Activated naive CD8-positive, alpha-beta T cell treated with anti-CD3 and anti-CD28 coated beads, Interleukin-2, amount 10 ng/mL, durations not matched to agents 7 days and 5 days (primary cell): ENCODE measurements at regions not wholly inside any gene's neighbourhood (a gene's known extent, or its start where the extent isn't known, plus 50 kb on each side); places are given as distances from the start of the nearest gene placed in this dataset.

ENCODE experiments used
- ATAC-seq: fragments of 150-1000 bp; cut with Tn5 transposase; one replicate; pipeline ENCODE4 v1.10.0; 2021; ENCODE audit warnings: low read depth, moderate library complexity
- POLR2A ChIA-PET: fragments of 350-600 bp; sonication (Branson Sonifier 250); formaldehyde crosslinking; loops from one replicate; lab custom pipeline; 2021; ENCODE audit warnings: antibody characterized with exemption; lab: Charles Lee
- DNase-seq: peaks from one replicate; pipeline ENCODE4 v3.0.0; 2021
- H3K27ac Mint-ChIP-seq: one replicate; pipeline ENCODE4 v1.8.0; 2022; ENCODE audit warnings: mild to moderate bottlenecking, mixed read lengths
- H3K27me3 Mint-ChIP-seq: one replicate; pipeline ENCODE4 v1.8.0; 2022; ENCODE audit warnings: mild to moderate bottlenecking, moderate library complexity, mixed read lengths
- H3K36me3 Mint-ChIP-seq: one replicate; pipeline ENCODE4 v1.8.0; 2021; ENCODE audit warnings: mild to moderate bottlenecking, mixed read lengths
- H3K4me1 Mint-ChIP-seq: one replicate; pipeline ENCODE4 v1.8.0; 2021; ENCODE audit warnings: mixed read lengths
- H3K4me3 Mint-ChIP-seq: one replicate; pipeline ENCODE4 v1.8.0; 2022; ENCODE audit warnings: mild to moderate bottlenecking, moderate library complexity, mixed read lengths
- H3K9me3 Mint-ChIP-seq: one replicate; pipeline ENCODE4 v1.8.0; 2021; ENCODE audit warnings: mixed read lengths

DNA sequence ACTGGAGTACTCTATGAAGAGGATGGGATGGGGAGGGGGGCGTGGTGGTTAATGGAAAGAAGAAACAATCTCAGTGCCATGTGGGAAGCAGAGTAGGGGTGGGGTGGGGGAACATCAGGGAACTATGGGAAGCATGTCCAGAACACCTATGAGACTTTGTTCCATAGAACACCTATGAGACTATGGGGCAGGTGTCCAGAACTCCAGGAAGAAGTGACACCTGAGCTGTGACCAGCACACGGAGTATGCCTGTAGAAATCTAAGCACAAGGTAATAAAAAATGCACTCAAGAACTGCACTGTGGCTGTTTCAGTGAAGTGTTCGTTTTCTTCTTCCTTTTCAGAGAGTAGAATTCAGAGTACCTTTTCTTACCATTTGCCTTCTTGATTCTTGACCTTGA is 704.8 kb upstream of the TENM3 start:
- Mint-ChIP-seq H3K4me3 (no peak overlapping the region), H3K9me3 (no peaks in the 10 kb centered on the region), H3K4me1 (no peaks in the 10 kb centered on the region), H3K36me3 (no peaks in the 10 kb centered on the region), H3K27ac (no peak overlapping the region), H3K27me3 (no peaks in the 10 kb centered on the region)
- POLR2A ChIA-PET: no interaction called here
- ATAC-seq (no peak), DNase-seq (no peak)

DNA sequence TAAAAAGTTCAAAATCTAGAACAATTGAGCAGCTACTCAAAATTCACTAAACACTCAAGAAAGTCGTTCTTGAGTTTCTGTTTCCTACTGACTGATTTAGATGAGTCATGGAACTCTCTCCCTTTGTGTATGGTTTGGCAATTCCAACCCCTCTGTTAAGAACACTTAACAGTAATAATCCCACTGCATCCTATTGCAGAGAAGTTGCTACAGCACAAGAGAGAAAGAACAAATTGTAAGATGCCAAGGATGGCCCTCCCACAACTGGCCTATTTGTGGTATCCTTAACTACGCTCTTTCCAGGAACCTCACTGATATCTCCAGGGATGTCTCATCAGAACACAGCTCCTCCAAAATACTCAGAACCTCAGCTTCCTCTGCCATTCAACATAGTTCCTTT is 701.8 kb upstream of the TENM3 start:
- Mint-ChIP-seq H3K27ac (no peak overlapping the region), H3K36me3 (no peaks in the 10 kb centered on the region), H3K4me3 (no peak overlapping the region), H3K4me1 (no peaks in the 10 kb centered on the region), H3K27me3 (no peaks in the 10 kb centered on the region), H3K9me3 (no peaks in the 10 kb centered on the region)
- POLR2A ChIA-PET: no interaction called here
- no peak for DNase-seq
- ATAC-seq: no peak

DNA sequence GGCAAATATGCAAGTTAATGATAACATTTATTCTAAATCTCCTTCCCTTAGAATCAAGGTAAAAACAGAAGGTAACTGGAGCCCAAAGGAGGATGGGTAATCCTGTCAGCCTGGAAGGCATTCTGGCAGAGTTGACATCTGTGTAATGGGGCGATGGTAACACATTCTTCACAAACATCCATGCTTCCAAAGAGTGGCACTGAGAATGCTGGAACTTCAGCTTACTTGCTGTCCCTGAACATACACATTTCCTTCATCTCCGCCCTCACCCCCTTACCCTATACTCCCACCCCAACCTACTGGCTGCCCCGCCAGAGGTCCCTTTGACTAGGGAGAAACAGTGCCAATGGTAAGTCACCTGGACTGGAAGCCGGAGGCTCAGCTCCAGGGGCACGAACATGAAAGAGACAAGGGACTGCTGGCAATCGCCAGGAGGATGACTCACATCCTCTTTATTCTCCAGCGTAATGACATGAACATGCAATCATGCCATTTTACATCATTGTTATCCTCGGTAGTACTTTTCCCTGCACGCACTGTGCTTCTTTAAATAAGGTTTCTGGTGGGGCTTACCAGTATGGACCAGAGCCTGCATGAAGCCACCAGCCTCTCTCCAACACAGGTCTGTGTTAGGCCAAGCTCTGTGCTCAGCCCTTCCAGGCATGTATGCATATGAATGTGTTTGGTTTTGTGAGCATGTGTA is 694.2 kb upstream of the TENM3 start:
- Mint-ChIP-seq H3K36me3 (no peaks in the 10 kb centered on the region), H3K4me1 (no peaks in the 10 kb centered on the region), H3K27me3 (no peaks in the 10 kb centered on the region), H3K4me3 (no peak overlapping the region), H3K9me3 (no peaks in the 10 kb centered on the region), H3K27ac (no peak overlapping the region)
- ATAC-seq (no peak), DNase-seq (no peak)
- POLR2A ChIA-PET: no interaction called here

DNA sequence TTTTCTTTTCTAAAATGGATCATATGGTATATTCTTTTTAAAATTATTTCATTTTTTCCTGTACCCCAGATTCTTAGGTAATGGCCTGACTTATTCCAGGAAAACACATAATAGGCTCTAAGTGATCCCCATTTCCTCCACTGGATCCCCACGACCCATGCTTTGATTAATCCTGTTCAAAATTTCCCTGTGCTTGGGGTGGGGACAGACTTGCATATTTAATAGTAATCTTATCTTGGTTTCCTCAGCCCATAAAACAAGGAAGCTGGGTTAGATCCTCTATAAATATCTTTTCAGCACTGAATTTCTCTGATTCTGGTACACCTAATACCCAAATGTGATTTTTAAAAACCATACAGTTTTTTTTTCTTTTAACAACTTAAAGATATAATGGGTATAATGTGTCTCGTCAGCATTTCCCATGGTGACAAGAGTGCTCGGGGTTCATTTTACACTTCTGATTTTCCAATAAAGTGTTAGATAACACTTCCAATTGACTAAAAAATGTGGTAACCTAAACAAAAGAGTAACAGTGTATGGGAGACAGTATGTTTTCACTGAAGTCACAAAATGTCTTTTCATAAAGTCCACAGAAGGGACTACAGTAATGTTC is 693.5 kb upstream of the TENM3 start:
- Mint-ChIP-seq H3K27me3 (no peaks in the 10 kb centered on the region), H3K27ac (no peak overlapping the region), H3K4me1 (no peaks in the 10 kb centered on the region), H3K36me3 (no peaks in the 10 kb centered on the region), H3K4me3 (no peak overlapping the region), H3K9me3 (no peaks in the 10 kb centered on the region)
- DNase-seq: no peak
- ATAC-seq: no peak
- POLR2A ChIA-PET: no interaction called here

DNA sequence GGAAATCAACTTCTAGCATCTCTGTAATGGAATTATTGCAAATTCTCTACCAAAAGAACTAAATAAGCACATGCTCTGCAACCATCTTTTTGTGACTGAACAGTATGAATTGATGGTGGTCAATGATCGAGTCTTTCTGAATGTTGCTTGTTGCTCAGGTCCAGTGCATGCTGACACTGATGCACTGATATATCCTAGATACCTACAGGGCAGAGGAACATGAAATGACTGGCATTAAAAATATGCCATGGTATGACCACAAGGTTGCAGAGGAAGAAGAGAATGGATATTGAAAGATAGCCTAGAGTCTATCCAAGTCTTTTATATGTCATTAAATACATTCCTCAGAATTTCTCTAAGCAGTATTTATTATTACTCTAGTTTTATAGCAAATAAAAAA is 692.8 kb upstream of the TENM3 start:
- Mint-ChIP-seq H3K27ac (no peak overlapping the region), H3K4me1 (no peaks in the 10 kb centered on the region), H3K9me3 (no peaks in the 10 kb centered on the region), H3K36me3 (no peaks in the 10 kb centered on the region), H3K27me3 (no peaks in the 10 kb centered on the region), H3K4me3 (no peak overlapping the region)
- POLR2A ChIA-PET: no interaction called here
- no peak for ATAC-seq
- no peak for DNase-seq

DNA sequence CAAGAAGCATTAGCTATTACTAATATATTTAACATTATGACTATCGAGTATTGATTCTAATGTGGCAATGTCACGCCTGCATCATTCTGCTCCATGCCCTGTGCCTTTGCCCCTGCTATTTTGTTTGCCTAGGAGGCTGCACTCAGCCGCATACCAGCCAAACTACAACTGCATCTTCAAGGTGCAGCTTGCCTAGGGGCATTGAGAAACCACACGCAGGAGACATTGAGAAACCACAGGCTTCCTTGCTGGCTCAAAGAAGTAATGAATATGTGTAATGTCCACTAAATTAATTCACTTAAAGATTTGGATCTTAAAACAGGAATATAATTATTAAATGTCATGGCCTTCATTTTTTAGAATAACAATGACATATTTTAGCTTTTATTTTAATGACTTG is 683.6 kb upstream of the TENM3 start:
- no peak for DNase-seq
- peaks cover 5% of the 10 kb centered on the region for H3K9me3 Mint-ChIP-seq
- H3K27me3 Mint-ChIP-seq: no peaks in the 10 kb centered on the region
- no peaks in the 10 kb centered on the region for H3K36me3 Mint-ChIP-seq
- H3K4me3 Mint-ChIP-seq: no peak overlapping the region
- H3K4me1 Mint-ChIP-seq: no peaks in the 10 kb centered on the region
- POLR2A ChIA-PET: no interaction called here
- H3K27ac Mint-ChIP-seq: no peak overlapping the region
- no peak for ATAC-seq

DNA sequence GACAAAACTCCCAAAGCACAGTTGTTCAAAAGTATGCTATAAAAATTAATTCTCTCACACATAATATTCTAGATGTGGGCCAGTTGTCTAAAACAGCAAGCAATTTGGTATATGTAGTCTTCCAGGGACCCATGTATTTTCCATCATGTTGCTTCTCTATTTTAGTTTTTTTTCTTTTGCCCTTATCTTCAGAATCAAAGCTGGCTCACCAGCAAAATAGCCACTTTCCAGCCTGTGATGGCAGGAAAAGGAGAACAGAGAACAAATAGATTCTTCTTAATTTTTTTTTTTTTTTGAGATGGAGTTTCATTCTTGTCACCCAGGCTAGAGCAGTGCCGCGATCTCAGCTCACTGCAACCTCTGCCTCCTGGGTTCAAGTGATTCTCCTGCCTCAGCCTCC is 680.8 kb upstream of the TENM3 start:
- DNase-seq (no peak), ATAC-seq (no peak)
- H3K27ac Mint-ChIP-seq: no peak overlapping the region
- H3K4me1 Mint-ChIP-seq: no peaks in the 10 kb centered on the region
- no peaks in the 10 kb centered on the region for H3K27me3 Mint-ChIP-seq
- H3K9me3 Mint-ChIP-seq: peaks cover 5% of the 10 kb centered on the region
- H3K36me3 Mint-ChIP-seq: no peaks in the 10 kb centered on the region
- H3K4me3 Mint-ChIP-seq: no peak overlapping the region
- POLR2A ChIA-PET: no interaction called here

DNA sequence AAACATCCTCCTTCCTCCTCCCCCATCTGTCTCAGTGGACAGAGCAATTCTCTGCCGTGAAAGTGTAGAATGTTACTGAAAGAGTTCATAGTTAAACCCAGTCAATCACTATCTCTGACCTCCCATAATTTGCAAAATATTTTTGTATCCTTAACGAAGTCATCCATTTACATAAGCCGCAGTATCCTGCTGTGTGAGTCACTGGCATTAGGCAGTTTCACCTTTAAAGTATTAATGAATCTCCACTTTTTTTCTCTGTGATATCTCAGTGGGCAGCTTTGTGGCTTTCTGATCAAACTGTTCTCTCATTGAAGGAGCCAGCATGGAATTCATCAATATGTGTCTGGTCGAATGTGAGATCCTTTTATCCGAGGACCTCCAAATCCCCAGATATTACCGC is 678.6 kb upstream of the TENM3 start:
- peaks cover 5% of the 10 kb centered on the region for H3K9me3 Mint-ChIP-seq
- H3K36me3 Mint-ChIP-seq: no peaks in the 10 kb centered on the region
- POLR2A ChIA-PET: no interaction called here
- H3K4me1 Mint-ChIP-seq: no peaks in the 10 kb centered on the region
- no peak for ATAC-seq
- no peak overlapping the region for H3K4me3 Mint-ChIP-seq
- H3K27me3 Mint-ChIP-seq: no peaks in the 10 kb centered on the region
- DNase-seq: no peak
- H3K27ac Mint-ChIP-seq: no peak overlapping the region

DNA sequence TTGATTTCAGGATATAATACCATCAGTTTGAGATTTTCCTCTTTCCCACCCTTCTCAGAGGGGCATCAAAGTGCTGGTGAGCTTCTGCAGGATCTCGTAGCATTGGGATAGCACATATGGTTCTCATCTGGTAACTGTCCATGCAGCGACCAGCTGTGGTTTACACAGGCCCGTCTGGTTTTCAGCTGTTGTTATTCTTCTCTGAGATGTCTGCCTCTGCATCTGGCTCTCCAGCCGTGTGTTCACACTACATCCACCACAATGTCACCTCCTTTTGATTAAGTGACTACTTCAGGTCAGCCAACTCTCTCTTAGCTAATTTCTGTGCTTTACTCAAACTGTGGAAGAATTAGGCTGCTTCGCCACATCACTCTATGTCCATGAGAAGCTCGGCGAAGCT is 676.7 kb upstream of the TENM3 start:
- Mint-ChIP-seq H3K9me3 (peaks cover 2% of the 10 kb centered on the region), H3K27ac (no peak overlapping the region), H3K4me3 (no peak overlapping the region), H3K4me1 (no peaks in the 10 kb centered on the region), H3K27me3 (no peaks in the 10 kb centered on the region), H3K36me3 (no peaks in the 10 kb centered on the region)
- DNase-seq: no peak
- ATAC-seq: no peak
- POLR2A ChIA-PET: no interaction called here

DNA sequence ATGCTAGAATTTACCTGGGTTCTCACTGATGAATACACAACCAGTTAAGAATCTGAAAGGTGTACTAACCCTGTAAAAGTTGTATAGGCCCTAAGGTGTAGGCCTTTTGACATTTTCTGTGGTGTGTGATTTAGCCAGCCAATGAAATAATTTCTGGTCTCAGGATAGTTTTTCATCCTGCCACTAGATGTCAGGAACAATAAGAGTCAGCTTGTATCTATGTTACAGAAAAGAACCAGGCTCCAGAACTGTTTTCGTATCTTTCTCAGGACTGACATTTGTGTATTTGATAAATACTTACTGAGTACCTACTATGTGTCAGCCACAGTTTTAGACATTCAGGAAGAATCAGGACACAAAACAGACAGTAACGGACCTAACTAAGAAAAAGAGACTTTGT is 673.6 kb upstream of the TENM3 start:
- Mint-ChIP-seq H3K4me3 (no peak overlapping the region), H3K27ac (no peak overlapping the region), H3K36me3 (no peaks in the 10 kb centered on the region), H3K9me3 (peaks cover under 1% of the 10 kb centered on the region), H3K27me3 (no peaks in the 10 kb centered on the region), H3K4me1 (no peaks in the 10 kb centered on the region)
- ATAC-seq (no peak), DNase-seq (no peak)
- POLR2A ChIA-PET: no interaction called here

DNA sequence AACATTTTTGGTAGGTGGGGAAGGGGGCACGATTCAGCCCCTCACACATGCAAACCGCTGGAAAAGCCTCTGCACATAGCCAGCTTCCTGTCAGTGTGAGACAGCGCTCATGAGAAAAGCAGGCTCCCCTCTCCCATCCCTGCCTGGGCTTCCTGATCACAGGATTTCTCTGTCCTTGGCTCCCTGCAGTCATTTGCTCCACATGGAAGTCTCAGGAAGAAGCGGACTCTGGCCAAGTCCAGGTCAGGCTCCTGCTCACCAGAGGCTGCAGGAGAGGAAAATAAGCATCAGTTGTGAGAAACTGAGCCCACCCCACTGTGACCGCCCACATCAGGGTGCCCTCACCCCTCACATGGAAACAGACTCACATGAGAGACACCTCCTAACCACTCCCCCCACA is 664.3 kb upstream of the TENM3 start:
- H3K36me3 Mint-ChIP-seq: no peaks in the 10 kb centered on the region
- H3K27me3 Mint-ChIP-seq: no peaks in the 10 kb centered on the region
- H3K4me3 Mint-ChIP-seq: no peak overlapping the region

DNA sequence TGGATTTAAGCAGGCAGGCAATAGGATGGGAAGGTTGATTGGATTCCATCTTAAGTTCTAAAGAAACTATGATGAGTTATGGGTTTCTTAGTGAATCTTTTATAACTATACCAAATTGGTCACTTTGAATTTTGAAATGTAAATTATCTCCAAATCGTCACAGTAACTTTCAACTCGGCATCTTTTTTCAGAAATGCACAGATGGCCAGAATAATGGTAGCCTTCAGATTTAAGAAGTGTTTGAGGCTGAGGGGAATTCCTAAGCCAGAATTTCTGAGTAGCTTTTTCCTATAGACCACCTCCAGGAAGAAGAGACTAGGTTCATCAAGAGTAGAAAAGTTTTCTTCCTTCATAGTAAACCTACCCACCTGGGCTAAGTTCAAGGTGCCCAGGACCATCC is 663.7 kb upstream of the TENM3 start:
- H3K27me3 Mint-ChIP-seq: no peaks in the 10 kb centered on the region
- H3K9me3 Mint-ChIP-seq: peaks cover 2% of the 10 kb centered on the region
- H3K4me1 Mint-ChIP-seq: no peaks in the 10 kb centered on the region
- DNase-seq: no peak
- ATAC-seq: no peak
- POLR2A ChIA-PET: no interaction called here
- no peak overlapping the region for H3K27ac Mint-ChIP-seq
- no peak overlapping the region for H3K4me3 Mint-ChIP-seq
- H3K36me3 Mint-ChIP-seq: no peaks in the 10 kb centered on the region

More for the DNA sequence above, 664.3 kb upstream of the TENM3 start:
- Mint-ChIP-seq H3K9me3 (peaks cover 2% of the 10 kb centered on the region), H3K4me1 (no peaks in the 10 kb centered on the region), H3K27ac (no peak overlapping the region)
- POLR2A ChIA-PET: no interaction called here
- ATAC-seq: no peak
- DNase-seq: no peak

DNA sequence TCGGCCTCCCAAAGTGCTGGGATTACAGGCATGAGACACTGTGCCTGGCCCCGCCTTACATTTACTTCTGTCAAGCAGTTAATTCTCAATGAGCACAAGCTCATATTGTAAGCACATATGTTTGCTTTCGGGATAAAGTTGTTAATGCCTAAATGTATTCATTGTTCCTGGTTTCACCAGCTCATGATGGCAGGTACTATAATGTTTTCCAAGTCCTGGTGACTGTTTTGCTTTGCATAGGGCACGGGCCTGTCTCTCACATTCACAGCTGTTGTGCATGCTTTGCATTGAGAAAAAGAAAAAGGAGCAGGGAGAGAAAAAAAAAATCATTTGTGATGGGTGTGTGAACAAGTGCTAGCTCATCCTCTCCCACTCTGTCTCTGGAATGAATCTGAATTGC is 661.2 kb upstream of the TENM3 start:
- no peak for ATAC-seq
- H3K4me1 Mint-ChIP-seq: no peaks in the 10 kb centered on the region
- H3K4me3 Mint-ChIP-seq: no peak overlapping the region
- H3K27me3 Mint-ChIP-seq: no peaks in the 10 kb centered on the region
- DNase-seq: no peak
- no peaks in the 10 kb centered on the region for H3K36me3 Mint-ChIP-seq
- peaks cover 2% of the 10 kb centered on the region for H3K9me3 Mint-ChIP-seq
- POLR2A ChIA-PET: no interaction called here
- H3K27ac Mint-ChIP-seq: no peak overlapping the region

DNA sequence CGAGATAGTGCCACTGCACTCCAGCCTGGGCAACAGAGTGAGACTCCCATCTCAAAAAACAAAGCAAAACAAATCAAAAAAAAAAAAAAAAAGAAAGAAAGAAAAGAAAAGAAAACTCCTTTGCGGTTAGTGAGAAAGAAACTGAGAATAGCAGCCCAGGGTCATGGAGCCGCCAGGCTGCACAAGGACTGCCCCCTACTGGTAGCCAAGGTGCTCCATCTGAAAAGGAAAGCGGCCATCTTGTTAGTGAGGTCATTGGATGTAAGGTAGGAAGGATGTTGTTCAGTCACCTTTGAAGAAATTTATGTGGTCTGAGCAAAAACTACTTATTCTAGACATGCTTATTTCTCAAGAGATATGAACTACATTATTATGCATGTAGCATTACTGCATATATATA is 660.6 kb upstream of the TENM3 start:
- H3K27me3 Mint-ChIP-seq: no peaks in the 10 kb centered on the region
- H3K27ac Mint-ChIP-seq: no peak overlapping the region
- no peak overlapping the region for H3K4me3 Mint-ChIP-seq
- DNase-seq (no peak), ATAC-seq (no peak)
- peaks cover 1% of the 10 kb centered on the region for H3K9me3 Mint-ChIP-seq
- POLR2A ChIA-PET: no interaction called here
- no peaks in the 10 kb centered on the region for H3K4me1 Mint-ChIP-seq
- H3K36me3 Mint-ChIP-seq: no peaks in the 10 kb centered on the region
